ENCODE measurements at regions not wholly inside any gene's neighbourhood (a gene's known extent, or its start where the extent isn't known, plus 50 kb on each side); places are given as distances from the start of the nearest gene placed in this dataset.

DNA sequence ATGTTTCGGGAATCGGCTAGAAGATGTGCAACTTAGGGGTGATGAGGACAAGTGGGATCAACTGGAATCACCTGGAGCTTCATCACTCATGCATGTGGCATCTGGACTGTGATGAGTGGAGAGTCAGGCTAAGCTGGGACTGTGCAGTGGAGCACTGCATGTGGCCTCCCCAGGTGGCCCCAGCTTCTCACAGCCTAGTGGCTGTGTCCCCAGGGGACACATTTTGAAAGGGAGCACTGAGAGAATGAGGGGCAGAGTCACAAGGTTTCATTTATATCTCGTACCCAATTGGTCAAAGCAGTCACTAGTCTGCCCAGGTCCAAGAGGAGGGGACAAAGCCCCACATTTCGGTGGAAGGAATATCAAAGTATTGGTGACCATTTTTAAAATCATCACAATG, 54.8 kb upstream of the TCF7L2 start:
- ATAC-seq, result peak in 1 of 2 donors; percentile 26
- no peaks in the 10 kb centered on the region for H3K27me3 ChIP-seq (ENCODE audit: low read depth)
- no peak for TF ChIP-seq CTCF (IDR thresholded peaks at IDR 0.05)

GRCh38 chr10:112896273-112896672, 53.8 kb upstream of the TCF7L2 start:
- Histone ChIP-seq H3K4me1 (no peaks in the 10 kb centered on the region), H3K27me3 (ENCODE audit: low read depth) (no peaks in the 10 kb centered on the region), H3K27ac (no peak overlapping the region), H3K4me3 (no peak overlapping the region), H3K9me3 (no peaks in the 10 kb centered on the region), H3K36me3 (no peaks in the 10 kb centered on the region)
- ATAC-seq, result no peak
- DNase-seq, result no peak
- no peak for TF ChIP-seq CTCF (IDR thresholded peaks at IDR 0.05)
- intact Hi-C loops (cut with DNase I), result no loop called here

More for the DNA sequence above, 54.8 kb upstream of the TCF7L2 start:
- Histone ChIP-seq H3K4me3 (no peak overlapping the region), H3K4me1 (no peaks in the 10 kb centered on the region), H3K36me3 (no peaks in the 10 kb centered on the region), H3K9me3 (no peaks in the 10 kb centered on the region), H3K27ac (no peak overlapping the region)
- no peak for DNase-seq
- intact Hi-C loops (cut with DNase I), result no loop called here

DNA sequence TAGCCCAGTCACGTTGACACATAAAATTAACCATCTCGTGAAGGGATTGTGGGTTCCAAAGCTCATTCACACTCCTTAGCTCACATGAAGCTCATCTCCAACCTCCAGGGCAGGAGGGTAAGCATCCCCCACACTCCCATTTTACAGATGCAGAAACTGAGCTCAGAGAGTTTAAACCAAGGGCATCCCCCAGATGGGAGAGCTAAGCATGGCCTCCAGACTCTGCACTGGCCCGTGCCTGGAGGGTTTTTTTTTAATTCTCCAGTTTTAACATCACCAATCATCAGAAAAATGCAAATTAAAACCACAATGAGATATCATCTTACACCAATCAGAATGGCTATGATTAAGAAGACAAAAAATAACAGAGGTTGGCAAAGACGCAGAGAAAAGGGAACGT, 53.3 kb upstream of the TCF7L2 start:
- Histone ChIP-seq H3K27me3 (ENCODE audit: low read depth) (no peaks in the 10 kb centered on the region), H3K4me1 (no peaks in the 10 kb centered on the region), H3K9me3 (no peaks in the 10 kb centered on the region), H3K27ac (no peak overlapping the region), H3K4me3 (no peak overlapping the region), H3K36me3 (no peaks in the 10 kb centered on the region)
- ATAC-seq (no peak), DNase-seq (no peak)
- intact Hi-C loops (cut with DNase I), result no loop called here
- TF ChIP-seq CTCF (IDR thresholded peaks at IDR 0.05), result no peak

DNA sequence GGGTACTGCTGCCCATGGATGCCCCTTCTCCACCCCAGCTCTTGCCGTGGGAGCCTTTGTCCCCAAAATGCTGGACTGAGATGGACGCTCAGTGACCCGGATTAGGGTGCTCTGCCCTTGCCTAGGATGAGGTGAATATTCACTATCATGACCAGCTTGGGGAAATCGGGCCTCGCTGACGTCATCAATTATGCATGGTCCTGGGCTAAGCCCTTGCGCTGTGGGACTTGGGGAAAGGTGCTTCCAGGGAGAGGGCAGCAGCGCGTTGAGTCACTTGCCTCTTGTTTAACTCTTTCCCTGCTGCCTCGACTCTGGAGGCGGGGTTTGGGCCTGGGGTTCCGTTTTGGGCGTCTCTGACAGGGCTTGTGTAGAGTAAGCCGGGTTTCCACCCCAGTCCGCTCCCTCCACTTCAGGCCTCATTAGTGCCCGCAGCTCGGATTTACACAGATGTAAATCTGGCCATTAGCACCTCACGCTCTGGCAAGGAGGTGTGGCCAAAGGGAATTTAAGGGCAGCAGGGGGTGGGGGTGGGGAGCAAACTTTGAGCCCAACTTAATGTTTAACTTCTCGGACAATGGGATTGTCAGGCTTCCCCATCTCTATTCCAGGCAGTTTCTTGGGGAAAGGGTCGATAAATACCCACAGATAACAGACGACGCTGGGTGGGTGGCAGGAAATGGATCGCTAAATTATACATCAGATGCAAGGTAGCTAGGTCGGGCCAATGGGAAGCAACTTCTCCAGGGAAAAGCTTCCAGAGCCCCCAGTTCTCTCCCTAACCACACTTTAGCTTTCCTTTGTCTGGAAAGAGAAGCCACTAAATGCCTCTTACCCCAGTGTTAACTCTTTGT, 51.3 kb upstream of the TCF7L2 start:
- intact Hi-C loops (cut with DNase I), result no loop called here
- Histone ChIP-seq H3K27ac (no peak overlapping the region), H3K4me3 (peak overlapping the region; percentile 4)

GRCh38 chr10:112899391-112900065, 50.5 kb upstream of the TCF7L2 start:
- H3K27ac ChIP-seq, result no peak overlapping the region
- H3K4me1 ChIP-seq, result no peaks in the 10 kb centered on the region
- DNase-seq, result no peak
- intact Hi-C loops (cut with DNase I), result no loop called here
- no peaks in the 10 kb centered on the region for H3K9me3 ChIP-seq
- H3K27me3 ChIP-seq (ENCODE audit: low read depth), result no peaks in the 10 kb centered on the region
- no peak for ATAC-seq
- H3K36me3 ChIP-seq, result no peaks in the 10 kb centered on the region
- no peak overlapping the region for H3K4me3 ChIP-seq
- TF ChIP-seq CTCF (IDR thresholded peaks at IDR 0.05), result no peak

More for the DNA sequence above, 51.3 kb upstream of the TCF7L2 start:
- no peak for DNase-seq
- no peaks in the 10 kb centered on the region for H3K4me1 ChIP-seq
- peak; percentile 63 to 69 for ATAC-seq
- H3K27me3 ChIP-seq (ENCODE audit: low read depth), result no peaks in the 10 kb centered on the region
- H3K9me3 ChIP-seq, result no peaks in the 10 kb centered on the region
- TF ChIP-seq CTCF (IDR thresholded peaks at IDR 0.05), result no peak
- no peaks in the 10 kb centered on the region for H3K36me3 ChIP-seq
